H9 (cell line): ENCODE measurements at regions not wholly inside any gene's neighbourhood (a gene's known extent, or its start where the extent isn't known, plus 50 kb on each side); places are given as distances from the start of the nearest gene placed in this dataset.

Source experiments
- DNase-seq: peaks from one replicate; pipeline ENCODE4 v3.0.0-alpha.2; 2017
- H2AFZ ChIP-seq: one replicate; pipeline ENCODE4 v1.6.1; 2013; ENCODE audit warnings: mild to moderate bottlenecking, low read length, control low read depth, moderate library complexity
- H2AK5ac ChIP-seq: 2 replicates; pipeline ENCODE4 v1.6.1; 2013; ENCODE audit warnings: low read length, control low read depth, mixed read lengths; ENCODE audit not compliant: insufficient read length
- H2BK120ac ChIP-seq: one replicate; pipeline ENCODE4 v1.6.1; 2013; ENCODE audit warnings: low read depth, mild to moderate bottlenecking, low read length, control low read depth, inconsistent platforms; ENCODE audit not compliant: poor library complexity, severe bottlenecking
- H2BK12ac ChIP-seq: 2 replicates; pipeline ENCODE4 v1.6.1; 2013; ENCODE audit warnings: low read length, control low read depth, mixed read lengths, low read depth; ENCODE audit not compliant: insufficient read length
- H2BK15ac ChIP-seq: 2 replicates; pipeline ENCODE4 v1.6.1; 2013; ENCODE audit warnings: low read depth, low read length, control low read depth
- H2BK20ac ChIP-seq: one replicate; pipeline ENCODE4 v1.6.1; 2013; ENCODE audit warnings: low read depth, mild to moderate bottlenecking, low read length, control low read depth, inconsistent platforms; ENCODE audit not compliant: poor library complexity, severe bottlenecking
- H2BK5ac ChIP-seq: 2 replicates; pipeline ENCODE4 v1.6.1; 2013; ENCODE audit warnings: low read length, control low read depth, mixed read lengths; ENCODE audit not compliant: insufficient read length
- H3K14ac ChIP-seq: 2 replicates; pipeline ENCODE4 v1.6.1; 2013; ENCODE audit warnings: low read length, control low read depth; ENCODE audit not compliant: insufficient read depth
- H3K18ac ChIP-seq: 2 replicates; pipeline ENCODE4 v1.6.1; 2013; ENCODE audit warnings: low read depth, mild to moderate bottlenecking, mixed read lengths, low read length, control low read depth; ENCODE audit not compliant: insufficient read length
- H3K23ac ChIP-seq: 2 replicates; pipeline ENCODE4 v1.6.1; 2013; ENCODE audit warnings: low read length, control low read depth, mixed read lengths, low read depth; ENCODE audit not compliant: insufficient read length
- H3K23me2 ChIP-seq: 2 replicates; pipeline ENCODE4 v1.6.1; 2013; ENCODE audit warnings: low read depth, mild to moderate bottlenecking, mixed read lengths, low read length, control low read depth; ENCODE audit not compliant: insufficient read length, poor library complexity, severe bottlenecking
- H3K27ac ChIP-seq: 2 replicates; pipeline ENCODE4 v1.5.1; 2013; ENCODE audit warnings: low read length, control low read depth, mixed read lengths, low read depth; ENCODE audit not compliant: insufficient read length
- H3K27me3 ChIP-seq: 2 replicates; pipeline ENCODE4 v1.6.1; 2013; ENCODE audit warnings: low read length, control low read depth, inconsistent platforms; ENCODE audit not compliant: insufficient read depth
- H3K4ac ChIP-seq: 2 replicates; pipeline ENCODE4 v1.6.1; 2013; ENCODE audit warnings: low read depth, mild to moderate bottlenecking, control low read depth, inconsistent platforms, low read length, moderate library complexity
- H3K4me1 ChIP-seq: 2 replicates; pipeline ENCODE4 v1.6.1; 2013; ENCODE audit warnings: low read length, control low read depth, inconsistent platforms; ENCODE audit not compliant: insufficient read depth
- H3K4me2 ChIP-seq: 2 replicates; pipeline ENCODE4 v1.6.1; 2013; ENCODE audit warnings: low read length, control low read depth, mixed read lengths; ENCODE audit not compliant: insufficient read length, insufficient read depth
- H3K56ac ChIP-seq: 2 replicates; pipeline ENCODE4 v1.6.1; 2013; ENCODE audit warnings: low read depth, mild to moderate bottlenecking, mixed read lengths, low read length, control low read depth; ENCODE audit not compliant: insufficient read length
- H3K79me1 ChIP-seq: 2 replicates; pipeline ENCODE4 v1.6.1; 2013; ENCODE audit warnings: low read depth, mild to moderate bottlenecking, moderate library complexity, low read length, control low read depth, inconsistent platforms; ENCODE audit not compliant: insufficient read depth, poor library complexity, severe bottlenecking
- H3K79me2 ChIP-seq: 2 replicates; pipeline ENCODE4 v1.6.1; 2013; ENCODE audit warnings: low read length, control low read depth, inconsistent platforms; ENCODE audit not compliant: insufficient read depth
- H3K9ac ChIP-seq: 2 replicates; pipeline ENCODE4 v1.6.1; 2013; ENCODE audit warnings: low read length, control low read depth, mixed read lengths; ENCODE audit not compliant: insufficient read length; ENCODE audit errors: extremely low read depth
- H3K9me3 ChIP-seq: one replicate; pipeline ENCODE4 v1.6.1; 2013; ENCODE audit warnings: low read depth, low read length, inconsistent platforms; ENCODE audit not compliant: control insufficient read depth
- H3T11ph ChIP-seq: one replicate; pipeline ENCODE4 v1.6.1; 2013; ENCODE audit warnings: mild to moderate bottlenecking, low read length, control low read depth, inconsistent platforms
- H4K20me1 ChIP-seq: one replicate; pipeline ENCODE4 v1.6.1; 2013; ENCODE audit not compliant: control insufficient read depth, insufficient read length, insufficient read depth
- H4K5ac ChIP-seq: 2 replicates; pipeline ENCODE4 v1.6.1; 2013; ENCODE audit warnings: low read depth, mild to moderate bottlenecking, mixed read lengths, low read length, control low read depth; ENCODE audit not compliant: insufficient read length
- H4K8ac ChIP-seq: replicated peaks from 2 replicates; pipeline ENCODE4 v1.6.1; 2013; ENCODE audit warnings: low read length, control low read depth, mixed read lengths, low read depth; ENCODE audit not compliant: insufficient read length
- H4K91ac ChIP-seq: 2 replicates; pipeline ENCODE4 v1.6.1; 2013; ENCODE audit warnings: low read depth, mild to moderate bottlenecking, moderate library complexity, mixed read lengths, low read length, control low read depth; ENCODE audit not compliant: insufficient read length
- H3K27ac Mint-ChIP-seq, 3 experiments: 2 replicates in 2 of 3; 3 replicates in 1 of 3; pipeline ENCODE4 v1.8.0; 2020 to 2021; ENCODE audit warnings: mixed read lengths in 3 of 3, mild to moderate bottlenecking in 1 of 3, moderate library complexity in 1 of 3
- H3K27me3 Mint-ChIP-seq: 2 replicates; pipeline ENCODE4 v1.8.0; 2021; ENCODE audit warnings: low read depth, mild to moderate bottlenecking, moderate library complexity, mixed read lengths
- H3K36me3 Mint-ChIP-seq, 3 experiments: 2 replicates in 2 of 3; 3 replicates in 1 of 3; pipeline ENCODE4 v1.8.0; 2020 to 2021; ENCODE audit warnings: low read depth in 3 of 3, mixed read lengths in 3 of 3; ENCODE audit not compliant: insufficient read depth in 1 of 3
- H3K4me1 Mint-ChIP-seq, 2 experiments: 2 replicates each; pipeline ENCODE4 v1.8.0; 2020; ENCODE audit warnings: mixed read lengths in 2 of 2
- H3K4me3 Mint-ChIP-seq, 2 experiments: 2 replicates in 1 of 2; 3 replicates in 1 of 2; pipeline ENCODE4 v1.8.0; 2020 to 2021; ENCODE audit warnings: mild to moderate bottlenecking in 2 of 2, mixed read lengths in 2 of 2, moderate library complexity in 1 of 2
- H3K9me3 Mint-ChIP-seq, 2 experiments: 2 replicates in 1 of 2; 3 replicates in 1 of 2; pipeline ENCODE4 v1.8.0; 2020; ENCODE audit warnings: mild to moderate bottlenecking in 2 of 2, mixed read lengths in 2 of 2, moderate library complexity in 1 of 2
- CTCF ChIP-seq: fragments of 200-600 bp; sonication (generic); conservative IDR thresholded peaks from 3 replicates; pipeline ENCODE4 v1.8.0; 2021; ENCODE audit warnings: antibody characterized with exemption, mild to moderate bottlenecking
- WGBS: extraction: QIAGEN DNeasy Blood & Tissue Kit; methylation state at CpG from one replicate; pipeline ENCODE4 v1.1.7; 2013; ENCODE audit warnings: missing lambda C conversion rate, low lambda C conversion rate, mixed read lengths; ENCODE audit not compliant: insufficient read length; ENCODE audit errors: extremely low coverage; 5-methylcytosine and 5-hydroxymethylcytosine counted together

GRCh38 chr7:25949736-25950487 lies 202.1 kb upstream of the NFE2L3 start:
- peaks cover 11% of the 10 kb centered on the region in 2 experiments for H3K9me3 Mint-ChIP-seq
- Histone ChIP-seq H4K8ac (no peak overlapping the region), H2BK15ac (no peak overlapping the region), H3K4ac (no peak overlapping the region), H3K4me2 (peak overlapping the region; percentile 95), H3K79me1 (no peaks in the 10 kb centered on the region), H2BK120ac (no peak overlapping the region), H3K23me2 (peaks cover 20% of the 10 kb centered on the region), H3K79me2 (peaks cover 1% of the 10 kb centered on the region; the same call in 1 of the 2 replicates), H4K5ac (no peak overlapping the region), H2BK12ac (no peak overlapping the region), H3K14ac (peak overlapping the region; percentile 37; the same call in 1 of the 2 replicates), H3K4me1 (peaks cover 14% of the 10 kb centered on the region; the same call in 1 of the 2 replicates), H3K56ac (no peak overlapping the region), H3K18ac (peak overlapping the region; percentile 56), H3K27ac (no peak overlapping the region), H2BK20ac (no peak overlapping the region), H2AFZ (no peak overlapping the region), H4K20me1 (no peaks in the 10 kb centered on the region), H4K91ac (no peak overlapping the region), H3K9ac (peak overlapping the region; percentile 87), H2AK5ac (no peak overlapping the region), H3K27me3 (no peaks in the 10 kb centered on the region), H2BK5ac (no peak overlapping the region), H3T11ph (no peak overlapping the region), H3K9me3 (no peaks in the 10 kb centered on the region), H3K23ac (no peak overlapping the region)
- peak; percentile 62 for DNase-seq
- H3K27ac Mint-ChIP-seq = peak overlapping the region; percentile 55 to 87 (median 84)
- peaks cover 11 to 28% (median 12%) of the 10 kb centered on the region in 3 experiments for H3K36me3 Mint-ChIP-seq
- TF ChIP-seq CTCF = no peak; the same call in 2 of the 3 replicates
- no peaks in the 10 kb centered on the region; the same call in 1 of the 2 replicates for H3K27me3 Mint-ChIP-seq
- H3K4me1 Mint-ChIP-seq = peaks cover 52 to 61% of the 10 kb centered on the region in 2 experiments
- no CpG with 5 or more reads among the region's 32 CpGs for WGBS
- peak overlapping the region; percentile 93 to 98 for H3K4me3 Mint-ChIP-seq
